ENCODE measurements at regions not wholly inside any gene's neighbourhood (a gene's known extent, or its start where the extent isn't known, plus 50 kb on each side); places are given as distances from the start of the nearest gene placed in this dataset.

GRCh38 chr12:102595315-102595714 lies 115.0 kb upstream of the IGF1 start:
- no peaks in the 10 kb centered on the region for H4K20me1 ChIP-seq (ENCODE audit: low read depth)
- H3K9ac ChIP-seq: no peak overlapping the region
- no peaks in the 10 kb centered on the region for H3K9me3 ChIP-seq (ENCODE audit: low read depth)
- H3K36me3 ChIP-seq: no peaks in the 10 kb centered on the region
- H3K4me1 Mint-ChIP-seq: no peaks in the 10 kb centered on the region
- no peak for TF ChIP-seq EZH2 (IDR thresholded peaks at IDR 0.05)
- TF ChIP-seq CTCF (IDR thresholded peaks at IDR 0.05): no peak
- TF ChIP-seq EZH2phosphoT487 (IDR thresholded peaks at IDR 0.05): no peak
- no peak overlapping the region for H3K4me3 ChIP-seq
- H3K4me3 Mint-ChIP-seq: no peak overlapping the region
- no peak overlapping the region for H2AFZ ChIP-seq (replicated peaks)
- H3K4me2 ChIP-seq: no peak overlapping the region
- H3K9me3 Mint-ChIP-seq: no peaks in the 10 kb centered on the region
- DNase-seq (ENCODE audit: low spot score): no peak
- H3K27me3 ChIP-seq: no peaks in the 10 kb centered on the region
- H3K79me2 ChIP-seq (ENCODE audit: low read depth): no peaks in the 10 kb centered on the region
- H3F3A ChIP-seq (ENCODE audit: low read depth): no peaks in the 10 kb centered on the region
- H3K36me3 Mint-ChIP-seq: no peaks in the 10 kb centered on the region
- no peaks in the 10 kb centered on the region for H3K27me3 Mint-ChIP-seq (ENCODE audit: insufficient read depth, low read depth)
- H3K27ac Mint-ChIP-seq: no peak overlapping the region
- H3K27ac ChIP-seq: no peak overlapping the region
- no peaks in the 10 kb centered on the region for H3K4me1 ChIP-seq

- H3K79me2 ChIP-seq (ENCODE audit: low read depth): no peaks in the 10 kb centered on the region
- no peaks in the 10 kb centered on the region for H3K4me1 ChIP-seq
- H3K9me3 ChIP-seq (ENCODE audit: low read depth): no peaks in the 10 kb centered on the region
- H3F3A ChIP-seq (ENCODE audit: low read depth): no peaks in the 10 kb centered on the region
- no peak for DNase-seq (ENCODE audit: low spot score)
- no peaks in the 10 kb centered on the region for H3K36me3 ChIP-seq
- TF ChIP-seq EZH2phosphoT487 (IDR thresholded peaks at IDR 0.05) (no peak), EZH2 (IDR thresholded peaks at IDR 0.05) (no peak), CTCF (IDR thresholded peaks at IDR 0.05) (no peak)
- no peak overlapping the region for H3K9ac ChIP-seq
- no peaks in the 10 kb centered on the region for H3K9me3 Mint-ChIP-seq
- no peak overlapping the region for H3K4me3 ChIP-seq
- no peaks in the 10 kb centered on the region for H3K4me1 Mint-ChIP-seq
- no peaks in the 10 kb centered on the region for H3K27me3 ChIP-seq
- no peaks in the 10 kb centered on the region for H4K20me1 ChIP-seq (ENCODE audit: low read depth)
- H3K27ac Mint-ChIP-seq: no peak overlapping the region
- H3K4me2 ChIP-seq: no peak overlapping the region
- H3K36me3 Mint-ChIP-seq: no peaks in the 10 kb centered on the region
- H3K27me3 Mint-ChIP-seq (ENCODE audit: insufficient read depth, low read depth): no peaks in the 10 kb centered on the region
- no peak overlapping the region for H3K4me3 Mint-ChIP-seq
- H2AFZ ChIP-seq (replicated peaks): peak overlapping the region; percentile 57
- H3K27ac ChIP-seq: no peak overlapping the region
Observed at GRCh38 chr12:102593134-102593533, 112.8 kb upstream of the IGF1 start.

GRCh38 chr12:102592134-102592533 lies 111.8 kb upstream of the IGF1 start:
- Histone ChIP-seq H4K20me1 (ENCODE audit: low read depth) (no peaks in the 10 kb centered on the region), H3F3A (ENCODE audit: low read depth) (no peaks in the 10 kb centered on the region), H2AFZ (replicated peaks) (no peak overlapping the region), H3K4me3 (no peak overlapping the region), H3K4me2 (no peak overlapping the region), H3K27me3 (no peaks in the 10 kb centered on the region), H3K27ac (no peak overlapping the region), H3K9ac (no peak overlapping the region), H3K4me1 (no peaks in the 10 kb centered on the region), H3K9me3 (ENCODE audit: low read depth) (no peaks in the 10 kb centered on the region), H3K36me3 (no peaks in the 10 kb centered on the region), H3K79me2 (ENCODE audit: low read depth) (no peaks in the 10 kb centered on the region)
- Mint-ChIP-seq H3K4me1 (no peaks in the 10 kb centered on the region), H3K36me3 (no peaks in the 10 kb centered on the region), H3K27ac (no peak overlapping the region), H3K9me3 (no peaks in the 10 kb centered on the region), H3K27me3 (ENCODE audit: insufficient read depth, low read depth) (no peaks in the 10 kb centered on the region), H3K4me3 (no peak overlapping the region)
- no peak for DNase-seq (ENCODE audit: low spot score)
- TF ChIP-seq CTCF (IDR thresholded peaks at IDR 0.05) (no peak), EZH2 (IDR thresholded peaks at IDR 0.05) (no peak), EZH2phosphoT487 (IDR thresholded peaks at IDR 0.05) (no peak)

- Mint-ChIP-seq H3K36me3 (no peaks in the 10 kb centered on the region), H3K27me3 (ENCODE audit: insufficient read depth, low read depth) (peaks cover 2% of the 10 kb centered on the region), H3K4me3 (no peak overlapping the region), H3K27ac (no peak overlapping the region), H3K4me1 (peaks cover 8% of the 10 kb centered on the region), H3K9me3 (no peaks in the 10 kb centered on the region)
- Histone ChIP-seq H3K27ac (no peak overlapping the region), H3K79me2 (ENCODE audit: low read depth) (no peaks in the 10 kb centered on the region), H2AFZ (replicated peaks) (no peak overlapping the region), H3K9ac (no peak overlapping the region), H3F3A (ENCODE audit: low read depth) (no peaks in the 10 kb centered on the region), H3K27me3 (no peaks in the 10 kb centered on the region), H3K36me3 (no peaks in the 10 kb centered on the region), H3K4me1 (no peaks in the 10 kb centered on the region), H4K20me1 (ENCODE audit: low read depth) (no peaks in the 10 kb centered on the region), H3K4me3 (no peak overlapping the region), H3K9me3 (ENCODE audit: low read depth) (no peaks in the 10 kb centered on the region), H3K4me2 (no peak overlapping the region)
- DNase-seq (ENCODE audit: low spot score): no peak
- TF ChIP-seq EZH2 (IDR thresholded peaks at IDR 0.05): no peak
- no peak for TF ChIP-seq EZH2phosphoT487 (IDR thresholded peaks at IDR 0.05)
- TF ChIP-seq CTCF (IDR thresholded peaks at IDR 0.05): no peak
Observed at GRCh38 chr12:102573237-102573636, 92.9 kb upstream of the IGF1 start.

Data from neural progenitor cell (in vitro differentiated cells).